Erythroblast (primary cell): ENCODE measurements at regions not wholly inside any gene's neighbourhood (a gene's known extent, or its start where the extent isn't known, plus 50 kb on each side); places are given as distances from the start of the nearest gene placed in this dataset.

Source experiments
- GATA1 ChIP-seq: IDR thresholded peaks from 2 replicates; pipeline ENCODE4 v1.6.1; 2011; ENCODE audit warnings: low read depth, mild to moderate bottlenecking, control low read depth, low read length, moderate library complexity
- POLR2A ChIP-seq: IDR thresholded peaks from 2 replicates; pipeline ENCODE4 v1.6.1; 2011; ENCODE audit warnings: mild to moderate bottlenecking, low read length

GRCh38 chr5:158619083-158619788 is 480.5 kb downstream of the EBF1 start:
- TF ChIP-seq POLR2A (no peak), GATA1 (no peak)
